Adrenal gland (tissue), 9 donors: ENCODE measurements at regions not wholly inside any gene's neighbourhood (a gene's known extent, or its start where the extent isn't known, plus 50 kb on each side); places are given as distances from the start of the nearest gene placed in this dataset.

Source experiments
- DNase-seq, 7 donors: peaks; one replicate each; pipeline ENCODE4 v3.0.0-alpha.2; 2019 to 2020
- H3K27ac ChIP-seq, 5 donors: fragments of 200-600 bp; sonication (generic) in 4 of 5; 1 replicate in 3 of 5; 2 replicates in 2 of 5; pipeline versions ENCODE4 v1.5.1 to v1.8.0; 2016 to 2020; ENCODE audit warnings: mild to moderate bottlenecking in 1 of 5
- H3K27me3 ChIP-seq: fragments of 200-600 bp; 2 replicates; pipeline ENCODE4 v1.8.0; 2021
- H3K36me3 ChIP-seq, 2 donors: fragments of 200-600 bp; replicated peaks in 1 of 2; 1 replicate in 1 of 2; 2 replicates in 1 of 2; pipeline versions ENCODE4 v1.5.1 to v1.8.0; 2018 to 2022
- H3K4me1 ChIP-seq, 2 donors: fragments of 200-600 bp; replicated peaks in 1 of 2; 1 replicate in 1 of 2; 2 replicates in 1 of 2; pipeline versions ENCODE4 v1.5.1 to v1.8.0; 2018 to 2021
- H3K4me3 ChIP-seq, 4 donors: fragments of 200-600 bp; sonication (generic) in 3 of 4; one replicate each; pipeline ENCODE4 v1.5.1; 2016 to 2018
- H3K9me3 ChIP-seq, 3 donors: fragments of 200-600 bp; sonication (generic) in 1 of 3; replicated peaks in 1 of 3; 1 replicate in 2 of 3; 2 replicates in 1 of 3; pipeline versions ENCODE4 v1.5.1 to v1.8.0; 2016 to 2021
- POLR2A ChIP-seq, 2 donors: fragments of 450-650 bp; IDR thresholded peaks; one replicate each; pipeline ENCODE4 v1.6.1; 2017; ENCODE audit warnings: antibody characterized with exemption in 2 of 2, mild to moderate bottlenecking in 2 of 2, moderate library complexity in 1 of 2
- WGBS, 4 donors: extraction: QIAGEN DNeasy Blood & Tissue Kit in 2 of 4; methylation state at CpG; one replicate each; pipeline versions ENCODE4 v1.1.5 to v1.1.7; 2013 to 2017; 5-methylcytosine and 5-hydroxymethylcytosine counted together
- intact Hi-C, 2 donors: fragments of 100-400 bp; cut with DNase I; formaldehyde crosslinking; loops; one replicate each; pipeline versions ENCODE4 v1.14.1 to v1.15.0; 2022 to 2023
- TF ChIP-seq, protein P1 (sequence below), 6 experiments: fragments of 450-650 bp in 4 of 6; fragments of 200-600 bp in 2 of 6; sonication (generic) in 1 of 6; IDR thresholded peaks; 1 replicate in 5 of 6; 2 replicates in 1 of 6; pipeline versions ENCODE4 v1.5.1 to v1.8.0; 2016 to 2021; ENCODE audit warnings: antibody characterized with exemption in 6 of 6, mild to moderate bottlenecking in 2 of 6, moderate library complexity in 1 of 6
- donor health status: healthy with polysubstance abuse.
- donor health status: Bipolar disorder and iron deficiency.
- donor health status: DM: yes; HTN: yes; CAD: no.
- donor health status: DM: no; HTN: no; CAD: no.
- donor health status: DM: no; HTN: no; CAD: no.

DNA sequence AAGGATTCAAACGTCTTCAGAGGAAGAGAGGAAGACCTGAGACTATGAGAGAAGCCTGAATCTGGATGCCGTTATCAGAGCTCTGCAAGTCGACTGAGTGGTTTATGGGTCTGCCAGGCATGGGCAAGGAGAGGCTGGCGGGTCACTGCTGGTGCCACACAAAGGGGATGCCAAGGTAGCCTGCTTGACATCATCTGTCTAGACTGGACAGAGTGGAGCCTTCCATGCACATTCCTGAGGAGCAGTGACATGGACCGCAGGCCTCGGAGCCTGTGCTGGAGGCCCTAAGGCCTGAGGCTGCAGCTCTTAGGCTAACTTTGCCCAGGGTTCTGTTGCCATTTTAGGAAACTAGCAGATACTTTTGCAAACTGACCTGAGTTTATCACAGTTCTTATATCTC, 127.4 kb downstream of the WT1 start:
- 71 to 93% (median 82%) methylated on average over 5 to 6 of the region's 6 CpGs for WGBS, 4 donors
- no peaks in the 10 kb centered on the region for H3K36me3 ChIP-seq
- H3K4me1 ChIP-seq, result no peaks in the 10 kb centered on the region
- H3K4me3 ChIP-seq, result no peak overlapping the region
- no peak overlapping the region for H3K27ac ChIP-seq
- H3K27me3 ChIP-seq, result peaks cover 5% of the 10 kb centered on the region
- H3K9me3 ChIP-seq, result no peaks in the 10 kb centered on the region
- TF ChIP-seq, protein P1, sequence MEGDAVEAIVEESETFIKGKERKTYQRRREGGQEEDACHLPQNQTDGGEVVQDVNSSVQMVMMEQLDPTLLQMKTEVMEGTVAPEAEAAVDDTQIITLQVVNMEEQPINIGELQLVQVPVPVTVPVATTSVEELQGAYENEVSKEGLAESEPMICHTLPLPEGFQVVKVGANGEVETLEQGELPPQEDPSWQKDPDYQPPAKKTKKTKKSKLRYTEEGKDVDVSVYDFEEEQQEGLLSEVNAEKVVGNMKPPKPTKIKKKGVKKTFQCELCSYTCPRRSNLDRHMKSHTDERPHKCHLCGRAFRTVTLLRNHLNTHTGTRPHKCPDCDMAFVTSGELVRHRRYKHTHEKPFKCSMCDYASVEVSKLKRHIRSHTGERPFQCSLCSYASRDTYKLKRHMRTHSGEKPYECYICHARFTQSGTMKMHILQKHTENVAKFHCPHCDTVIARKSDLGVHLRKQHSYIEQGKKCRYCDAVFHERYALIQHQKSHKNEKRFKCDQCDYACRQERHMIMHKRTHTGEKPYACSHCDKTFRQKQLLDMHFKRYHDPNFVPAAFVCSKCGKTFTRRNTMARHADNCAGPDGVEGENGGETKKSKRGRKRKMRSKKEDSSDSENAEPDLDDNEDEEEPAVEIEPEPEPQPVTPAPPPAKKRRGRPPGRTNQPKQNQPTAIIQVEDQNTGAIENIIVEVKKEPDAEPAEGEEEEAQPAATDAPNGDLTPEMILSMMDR (IDR thresholded peaks at IDR 0.05), result no peak
- no peak for TF ChIP-seq POLR2A (IDR thresholded peaks at IDR 0.05)
- no peak for DNase-seq
- intact Hi-C loops, result no loop called here

GRCh38 chr11:32309530-32310213, 125.7 kb downstream of the WT1 start:
- intact Hi-C loops, result no loop called here
- DNase-seq, result no peak
- peaks cover 5% of the 10 kb centered on the region for H3K27me3 ChIP-seq
- no peaks in the 10 kb centered on the region for H3K9me3 ChIP-seq
- no peaks in the 10 kb centered on the region for H3K4me1 ChIP-seq
- no peaks in the 10 kb centered on the region for H3K36me3 ChIP-seq
- TF ChIP-seq, protein P1 (IDR thresholded peaks at IDR 0.05), result no peak
- no peak overlapping the region for H3K27ac ChIP-seq
- no peak overlapping the region for H3K4me3 ChIP-seq
- 50 to 57% (median 52%) methylated on average over 9 of the region's 9 CpGs for WGBS, 4 donors

- TF ChIP-seq POLR2A (IDR thresholded peaks at IDR 0.05), result no peak
- TF ChIP-seq, protein P1 (IDR thresholded peaks at IDR 0.05), result no peak
- Histone ChIP-seq H3K27me3 (peaks cover 5% of the 10 kb centered on the region), H3K4me3 (no peak overlapping the region), H3K27ac (no peak overlapping the region), H3K4me1 (no peaks in the 10 kb centered on the region), H3K9me3 (no peaks in the 10 kb centered on the region), H3K36me3 (no peaks in the 10 kb centered on the region)
- intact Hi-C loops, result no loop called here
- DNase-seq, result no peak
- 69 to 74% (median 72%) methylated on average over 6 of the region's 6 CpGs for WGBS, 4 donors
Observed at GRCh38 chr11:32310214-32310601, 125.1 kb downstream of the WT1 start.

- no peak for TF ChIP-seq POLR2A (IDR thresholded peaks at IDR 0.05)
- TF ChIP-seq, protein P1 (IDR thresholded peaks at IDR 0.05), result no peak
- 63 to 68% (median 67%) methylated on average over 5 to 6 of the region's 6 CpGs for WGBS, 4 donors
- intact Hi-C loops, result no loop called here
Observed at GRCh38 chr11:32311346-32312065, 123.8 kb downstream of the WT1 start.

More at GRCh38 chr11:32311346-32312065, 123.8 kb downstream of the WT1 start:
- H3K9me3 ChIP-seq, result no peaks in the 10 kb centered on the region
- no peak for DNase-seq
- no peak overlapping the region for H3K4me3 ChIP-seq
- peaks cover 2% of the 10 kb centered on the region for H3K27me3 ChIP-seq
- no peaks in the 10 kb centered on the region for H3K4me1 ChIP-seq
- no peaks in the 10 kb centered on the region for H3K36me3 ChIP-seq
- no peak overlapping the region for H3K27ac ChIP-seq
